Astrocyte of the spinal cord (primary cell): ENCODE measurements at regions not wholly inside any gene's neighbourhood (a gene's known extent, or its start where the extent isn't known, plus 50 kb on each side); places are given as distances from the start of the nearest gene placed in this dataset.

Experiments used
- DNase-seq: peaks from one replicate; pipeline ENCODE4 v3.0.0; 2011; ENCODE audit warnings: low read depth, low spot score
- H3K4me3 ChIP-seq: 2 replicates; pipeline ENCODE4 v1.5.1; 2011; ENCODE audit warnings: low read depth, mild to moderate bottlenecking, low read length, moderate library complexity
- in situ Hi-C: cut with HindIII; loops from 2 replicates; pipeline ENCODE4 v1.10.0; 2017; ENCODE audit warnings: low sequenced_read_pairs
- TF ChIP-seq, protein P1 (sequence below): IDR thresholded peaks from 2 replicates; pipeline ENCODE4 v1.5.1; 2012; ENCODE audit warnings: low read depth, mild to moderate bottlenecking, low read length, inconsistent platforms

DNA sequence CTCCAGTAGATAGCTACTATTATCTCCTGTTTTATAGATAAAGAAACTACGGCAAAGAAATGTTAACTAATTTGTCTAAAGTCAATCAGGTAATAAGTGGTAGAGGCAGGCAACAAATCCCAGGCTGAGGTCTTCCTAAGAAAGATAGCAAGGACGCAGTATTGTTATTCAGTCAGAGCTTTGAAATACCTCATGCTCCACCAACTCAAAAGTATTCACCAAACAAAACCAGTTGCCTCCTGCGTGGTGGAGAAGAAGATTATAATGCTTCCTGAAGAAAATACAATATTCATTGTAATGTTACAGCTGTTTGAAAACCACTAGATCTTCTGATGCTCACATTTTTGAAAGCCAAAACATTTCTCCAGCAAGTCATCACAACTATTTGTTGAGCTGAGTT, 138.2 kb upstream of the CNTN4 start:
- in situ Hi-C loops: no loop called here
- no peak for DNase-seq
- TF ChIP-seq, protein P1, sequence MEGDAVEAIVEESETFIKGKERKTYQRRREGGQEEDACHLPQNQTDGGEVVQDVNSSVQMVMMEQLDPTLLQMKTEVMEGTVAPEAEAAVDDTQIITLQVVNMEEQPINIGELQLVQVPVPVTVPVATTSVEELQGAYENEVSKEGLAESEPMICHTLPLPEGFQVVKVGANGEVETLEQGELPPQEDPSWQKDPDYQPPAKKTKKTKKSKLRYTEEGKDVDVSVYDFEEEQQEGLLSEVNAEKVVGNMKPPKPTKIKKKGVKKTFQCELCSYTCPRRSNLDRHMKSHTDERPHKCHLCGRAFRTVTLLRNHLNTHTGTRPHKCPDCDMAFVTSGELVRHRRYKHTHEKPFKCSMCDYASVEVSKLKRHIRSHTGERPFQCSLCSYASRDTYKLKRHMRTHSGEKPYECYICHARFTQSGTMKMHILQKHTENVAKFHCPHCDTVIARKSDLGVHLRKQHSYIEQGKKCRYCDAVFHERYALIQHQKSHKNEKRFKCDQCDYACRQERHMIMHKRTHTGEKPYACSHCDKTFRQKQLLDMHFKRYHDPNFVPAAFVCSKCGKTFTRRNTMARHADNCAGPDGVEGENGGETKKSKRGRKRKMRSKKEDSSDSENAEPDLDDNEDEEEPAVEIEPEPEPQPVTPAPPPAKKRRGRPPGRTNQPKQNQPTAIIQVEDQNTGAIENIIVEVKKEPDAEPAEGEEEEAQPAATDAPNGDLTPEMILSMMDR: no peak
- no peak overlapping the region for H3K4me3 ChIP-seq

- in situ Hi-C loops: no loop called here
- DNase-seq: no peak
- H3K4me3 ChIP-seq: no peak overlapping the region
- TF ChIP-seq, protein P1: no peak
Measured at GRCh38 chr3:1962396-1963088, 136.1 kb upstream of the CNTN4 start.

DNA sequence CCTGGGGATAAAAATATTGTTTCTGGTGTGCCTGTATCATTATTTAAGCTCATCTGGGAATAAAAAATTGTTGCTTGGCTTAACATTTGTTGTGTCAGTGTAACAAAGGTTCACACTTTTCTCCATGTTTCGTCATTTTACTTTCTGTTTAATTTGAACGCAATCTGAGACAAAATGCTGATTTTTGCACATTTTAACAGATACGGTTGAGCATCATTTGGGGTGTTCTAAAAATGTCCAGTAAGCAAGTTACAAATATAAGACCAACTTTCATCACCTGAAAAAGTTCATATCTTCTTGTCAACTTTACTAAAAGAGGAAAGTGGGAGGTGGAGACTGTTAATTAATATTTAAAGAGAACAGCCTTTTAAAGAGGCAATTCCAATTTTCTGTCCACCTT, 134.8 kb upstream of the CNTN4 start:
- no peak for DNase-seq
- in situ Hi-C loops: no loop called here
- H3K4me3 ChIP-seq: no peak overlapping the region
- TF ChIP-seq, protein P1: no peak

GRCh38 chr3:1967525-1967924, 131.1 kb upstream of the CNTN4 start:
- in situ Hi-C loops: no loop called here

DNA sequence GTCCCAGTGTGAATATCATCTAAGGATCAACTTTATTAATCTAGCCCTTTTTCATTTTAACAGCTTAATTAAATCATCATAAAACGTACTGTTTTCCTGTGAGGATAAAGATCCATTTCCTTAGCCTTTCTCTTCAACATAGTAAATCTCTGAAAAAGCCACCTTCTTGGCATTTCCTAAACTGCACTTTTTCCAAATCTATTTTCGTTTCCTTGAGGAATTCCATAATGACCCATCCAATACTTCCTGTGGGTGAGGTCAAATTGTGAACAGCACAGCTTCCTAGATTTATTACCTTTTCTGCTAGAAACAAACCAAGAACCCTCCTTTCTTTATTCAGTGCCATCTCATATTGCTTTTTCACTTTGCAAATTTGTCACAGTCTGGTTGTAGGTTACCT, 129.4 kb upstream of the CNTN4 start:
- no peak overlapping the region for H3K4me3 ChIP-seq
- in situ Hi-C loops: no loop called here
- TF ChIP-seq, protein P1: no peak
- no peak for DNase-seq

More at GRCh38 chr3:1967525-1967924, 131.1 kb upstream of the CNTN4 start:
- DNase-seq: no peak
- TF ChIP-seq, protein P1: no peak
- no peak overlapping the region for H3K4me3 ChIP-seq

DNA sequence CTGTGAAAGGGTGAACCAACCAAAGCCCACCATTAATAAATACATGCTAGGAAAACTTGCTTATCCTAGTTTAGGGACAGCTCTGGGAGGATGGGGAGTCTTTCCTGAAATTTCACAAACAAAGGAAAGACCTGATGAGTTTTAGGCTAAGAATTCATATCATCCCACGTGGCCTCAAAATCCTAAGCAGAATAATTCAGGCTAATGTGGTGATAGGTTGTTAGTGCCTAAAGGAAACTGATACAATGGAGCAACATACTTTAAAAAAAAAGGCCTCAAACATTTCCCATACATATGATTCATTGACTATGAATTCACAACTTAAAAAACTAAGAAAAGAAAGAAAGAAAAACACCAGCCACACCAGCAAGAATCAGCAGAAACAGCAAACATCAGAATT, 126.9 kb upstream of the CNTN4 start:
- in situ Hi-C loops: no loop called here
- DNase-seq: no peak
- TF ChIP-seq, protein P1: no peak
- no peak overlapping the region for H3K4me3 ChIP-seq
